Panc1 (cell line): ENCODE measurements at regions not wholly inside any gene's neighbourhood (a gene's known extent, or its start where the extent isn't known, plus 50 kb on each side); places are given as distances from the start of the nearest gene placed in this dataset.

Experiments used
- ATAC-seq: fragments of 200-7000 bp; cut with Tn5 transposase; 2 replicates; pipeline ENCODE4 v1.9.1; 2020; ENCODE audit warnings: mild to moderate bottlenecking, moderate library complexity
- BruUV-seq: library from RNA; stranded (reverse); fragments of 400-500 nt; replicated peaks from 2 replicates; lab custom pipeline; 2021; lab: Mats Ljungman, UMichigan
- CTCF ChIA-PET: fragments of 300-600 bp; sonication (Branson Sonifier 250); formaldehyde crosslinking; loops from one replicate; lab custom pipeline; 2022; ENCODE audit warnings: antibody characterized with exemption; lab: Charles Lee
- POLR2A ChIA-PET: fragments of 300-600 bp; sonication (Branson Sonifier 250); formaldehyde crosslinking; loops from one replicate; lab custom pipeline; 2022; ENCODE audit warnings: antibody characterized with exemption; lab: Charles Lee
- DNase-seq: peaks from one replicate; pipeline ENCODE4 v3.0.0-alpha.2; 2010; ENCODE audit warnings: low read depth, low spot score
- H3K27ac ChIP-seq: 2 replicates; pipeline ENCODE4 v1.5.1; 2011; ENCODE audit warnings: mild to moderate bottlenecking, low read length, inconsistent platforms
- H3K27me3 ChIP-seq: fragments of 200-500 bp; sonication (Bioruptor generic); 2 replicates; pipeline ENCODE4 v1.6.0; 2014; ENCODE audit warnings: low read length, inconsistent platforms; ENCODE audit not compliant: control insufficient read depth, insufficient read depth
- H3K36me3 ChIP-seq: fragments of 200-500 bp; sonication (Bioruptor generic); 2 replicates; pipeline ENCODE4 v1.5.1; 2014; ENCODE audit warnings: inconsistent platforms, mild to moderate bottlenecking, low read length, moderate library complexity; ENCODE audit not compliant: control insufficient read depth, insufficient read depth
- H3K4me1 ChIP-seq: 2 replicates; pipeline ENCODE4 v1.5.1; 2011; ENCODE audit warnings: inconsistent platforms, mild to moderate bottlenecking, low read length, moderate library complexity; ENCODE audit not compliant: control insufficient read depth, insufficient read depth
- H3K4me3 ChIP-seq, 2 experiments: 2 replicates each; pipeline ENCODE4 v1.5.1; 2011 to 2012; ENCODE audit warnings: low read depth in 2 of 2, low read length in 2 of 2, mild to moderate bottlenecking in 2 of 2, inconsistent platforms in 1 of 2, moderate library complexity in 1 of 2
- H3K9me3 ChIP-seq: fragments of 200-500 bp; sonication (Bioruptor generic); 2 replicates; pipeline ENCODE4 v1.5.1; 2014; ENCODE audit warnings: low read depth, mild to moderate bottlenecking, inconsistent platforms, low read length, moderate library complexity; ENCODE audit not compliant: control insufficient read depth, insufficient read depth
- CTCF ChIP-seq: fragments of 450-650 bp; IDR thresholded peaks from 2 replicates; pipeline ENCODE4 v1.5.1; 2017; ENCODE audit warnings: mild to moderate bottlenecking
- POLR2AphosphoS5 ChIP-seq: IDR thresholded peaks from 2 replicates; pipeline ENCODE4 v1.6.1; 2012; ENCODE audit warnings: mild to moderate bottlenecking, low read depth, low read length, moderate library complexity
- REST ChIP-seq, 2 experiments: IDR thresholded peaks; 2 replicates each; pipeline ENCODE4 v1.6.1; 2011 to 2012; ENCODE audit warnings: low read depth in 2 of 2, control low read depth in 1 of 2, low read length in 1 of 2, mild to moderate bottlenecking in 1 of 2, moderate library complexity in 1 of 2; ENCODE audit not compliant: insufficient read depth in 1 of 2
- SIN3A ChIP-seq: IDR thresholded peaks from 2 replicates; pipeline ENCODE4 v1.6.1; 2012; ENCODE audit warnings: low read depth, mild to moderate bottlenecking, low read length, moderate library complexity, borderline replicate concordance; ENCODE audit not compliant: insufficient read depth
- TCF7L2 ChIP-seq: IDR thresholded peaks from 2 replicates; pipeline ENCODE4 v1.6.1; 2011; ENCODE audit warnings: mild to moderate bottlenecking, low read depth, low read length, inconsistent platforms
- in situ Hi-C: cut with HindIII; loops from 2 replicates; pipeline ENCODE4 v1.10.0; 2016; ENCODE audit warnings: low sequenced_read_pairs, low pct_unique_long_range_greater_than_20kb
- intact Hi-C: fragments of 100-400 bp; cut with micrococcal nuclease; formaldehyde crosslinking; loops from one replicate; pipeline ENCODE4 v1.10.0; 2022; ENCODE audit not compliant: unreplicated experiment

- Histone ChIP-seq H3K9me3 (no peaks in the 10 kb centered on the region), H3K27me3 (no peaks in the 10 kb centered on the region), H3K36me3 (no peaks in the 10 kb centered on the region), H3K4me3 (no peak overlapping the region), H3K27ac (no peak overlapping the region), H3K4me1 (no peaks in the 10 kb centered on the region)
- POLR2A ChIA-PET = no interaction called here
- DNase-seq (no peak), ATAC-seq (no peak)
- CTCF ChIA-PET = no interaction called here
- no TSS peak for BruUV-seq
- in situ Hi-C loops (no loop called here), intact Hi-C loops (no loop called here)
- TF ChIP-seq CTCF (no peak), POLR2AphosphoS5 (no peak), SIN3A (no peak), TCF7L2 (no peak), REST (IDR thresholded peaks at IDR 0.05; ENCODE audit: insufficient read depth in 1 of 2, low read depth in 2 of 2, low read length in 1 of 2) (no peak)
Observed at GRCh38 chr17:5854871-5855554, 215.2 kb upstream of the WSCD1 start.

- ChIA-PET POLR2A (no interaction called here), CTCF (no interaction called here)
- BruUV-seq = no TSS peak
- no peaks in the 10 kb centered on the region for H3K4me1 ChIP-seq
- in situ Hi-C loops = no loop called here
- intact Hi-C loops = no loop called here
- no peaks in the 10 kb centered on the region for H3K27me3 ChIP-seq
- no peak overlapping the region for H3K27ac ChIP-seq
- TF ChIP-seq CTCF = no peak
- TF ChIP-seq SIN3A = no peak
- no peak for TF ChIP-seq REST (IDR thresholded peaks at IDR 0.05; ENCODE audit: insufficient read depth in 1 of 2, low read depth in 2 of 2, low read length in 1 of 2)
- no peak for TF ChIP-seq POLR2AphosphoS5
- DNase-seq = no peak
- H3K36me3 ChIP-seq = no peaks in the 10 kb centered on the region
- ATAC-seq = no peak
- H3K4me3 ChIP-seq = no peak overlapping the region
- no peaks in the 10 kb centered on the region for H3K9me3 ChIP-seq
Observed at GRCh38 chr17:5861246-5861645, 208.9 kb upstream of the WSCD1 start.
